NCI-H526 (cell line): ENCODE measurements at regions not wholly inside any gene's neighbourhood (a gene's known extent, or its start where the extent isn't known, plus 50 kb on each side); places are given as distances from the start of the nearest gene placed in this dataset.

Experiments
- DNase-seq, 2 experiments: peaks; one replicate each; lab custom pipeline; 2025; lab: John Stamatoyannopoulos, UW

GRCh38 chr20:6616421-6616820 lies 151.1 kb upstream of the BMP2 start:
- DNase-seq, result no peak

- DNase-seq, result no peak
These were observed 152.7 kb upstream of the BMP2 start for GRCh38 chr20:6614836-6615235.

DNA sequence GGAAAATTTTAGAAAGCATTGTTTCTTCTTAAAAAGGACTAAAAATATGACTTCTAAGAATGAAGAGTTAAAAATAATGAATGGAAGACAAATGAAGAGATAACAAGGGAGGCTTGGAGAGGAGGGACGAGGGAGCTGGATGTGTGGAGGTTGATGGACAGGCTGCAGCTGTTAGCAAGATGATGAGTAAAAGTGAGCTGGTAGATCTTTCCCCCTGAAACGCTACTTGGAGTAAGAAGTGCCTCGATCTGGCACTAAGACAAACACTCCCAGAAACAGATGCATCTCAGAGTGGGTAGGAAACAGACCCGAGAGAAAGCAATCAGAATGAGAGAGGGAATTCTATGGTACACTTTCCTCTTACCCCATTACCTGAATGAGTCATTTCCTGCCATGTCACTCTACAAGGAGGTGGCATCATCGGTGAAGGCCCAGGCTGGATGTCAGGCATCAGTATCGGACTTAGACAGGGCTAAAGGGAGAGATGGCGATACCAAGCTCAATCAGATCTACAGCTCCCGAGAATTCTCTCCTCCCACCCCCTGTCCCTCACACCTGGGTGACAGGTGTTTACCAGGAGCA lies 154.1 kb upstream of the BMP2 start:
- no peak for DNase-seq

GRCh38 chr20:6612606-6612923 lies 154.9 kb upstream of the BMP2 start:
- DNase-seq, result no peak

- DNase-seq, result no peak
These were observed 155.4 kb upstream of the BMP2 start for GRCh38 chr20:6611911-6612605.

- no peak for DNase-seq
These were observed 160.8 kb upstream of the BMP2 start for GRCh38 chr20:6606651-6607050.

GRCh38 chr20:6605055-6605935 lies 162.2 kb upstream of the BMP2 start:
- DNase-seq, result no peak

- DNase-seq, result no peak
These were observed 163.3 kb upstream of the BMP2 start for GRCh38 chr20:6604179-6604578.

- DNase-seq, result no peak
These were observed 167.4 kb upstream of the BMP2 start for GRCh38 chr20:6599876-6600735.

- no peak for DNase-seq
These were observed 171.8 kb upstream of the BMP2 start for GRCh38 chr20:6595704-6596103.

DNA sequence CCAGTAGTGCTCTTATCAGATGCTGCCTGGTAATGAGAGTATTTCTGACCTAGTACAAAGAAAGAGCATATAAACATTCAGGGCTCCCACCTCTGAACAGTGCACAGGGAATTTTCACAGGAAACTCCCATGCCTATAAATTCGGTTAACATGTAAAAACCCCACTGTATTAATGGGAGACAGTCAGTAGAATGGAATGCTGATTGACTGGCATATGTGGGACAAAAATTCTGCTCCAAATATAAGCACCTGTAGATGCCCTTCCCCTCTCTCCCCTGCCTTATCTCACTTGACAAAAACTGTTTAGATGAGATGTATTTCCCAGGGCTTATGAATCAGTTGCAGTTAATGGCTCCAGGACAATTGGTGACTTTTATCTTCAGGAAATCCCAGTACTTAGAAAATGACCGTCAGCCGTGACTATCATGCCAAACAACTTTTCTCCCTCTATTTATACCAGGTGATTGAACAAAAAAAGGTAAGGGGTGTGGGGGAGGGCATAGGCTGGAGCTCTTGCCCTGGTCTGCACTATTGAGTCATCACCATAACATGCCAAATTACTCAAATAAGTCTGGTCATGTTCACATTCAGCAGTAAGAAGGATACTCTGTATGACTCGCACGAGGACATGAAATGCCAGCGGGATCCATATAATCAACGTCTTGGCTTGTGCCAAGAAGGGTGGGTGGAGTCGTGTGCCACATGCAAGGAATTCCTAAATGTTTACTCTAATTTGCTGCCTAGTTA lies 176.4 kb upstream of the BMP2 start:
- DNase-seq, result no peak

DNA sequence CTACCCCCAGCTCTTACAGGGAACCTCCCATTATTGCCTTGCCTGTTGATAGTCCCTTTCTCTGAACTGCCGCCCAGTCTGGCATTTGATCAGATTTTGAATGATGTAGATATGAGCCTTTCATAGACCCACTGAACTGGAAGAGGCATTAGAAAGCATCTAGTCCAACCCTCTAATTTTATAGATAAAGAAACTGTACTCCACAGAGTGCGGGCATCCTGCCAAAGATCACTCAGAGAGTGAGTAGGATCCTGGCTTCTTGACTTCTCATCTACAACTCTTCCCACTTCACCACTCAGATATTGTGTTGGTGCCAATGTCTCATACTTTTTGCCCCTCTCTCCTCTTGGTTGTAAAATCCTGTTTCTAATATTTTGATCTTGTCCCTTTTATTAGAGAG lies 179.2 kb upstream of the BMP2 start:
- DNase-seq, result no peak

DNA sequence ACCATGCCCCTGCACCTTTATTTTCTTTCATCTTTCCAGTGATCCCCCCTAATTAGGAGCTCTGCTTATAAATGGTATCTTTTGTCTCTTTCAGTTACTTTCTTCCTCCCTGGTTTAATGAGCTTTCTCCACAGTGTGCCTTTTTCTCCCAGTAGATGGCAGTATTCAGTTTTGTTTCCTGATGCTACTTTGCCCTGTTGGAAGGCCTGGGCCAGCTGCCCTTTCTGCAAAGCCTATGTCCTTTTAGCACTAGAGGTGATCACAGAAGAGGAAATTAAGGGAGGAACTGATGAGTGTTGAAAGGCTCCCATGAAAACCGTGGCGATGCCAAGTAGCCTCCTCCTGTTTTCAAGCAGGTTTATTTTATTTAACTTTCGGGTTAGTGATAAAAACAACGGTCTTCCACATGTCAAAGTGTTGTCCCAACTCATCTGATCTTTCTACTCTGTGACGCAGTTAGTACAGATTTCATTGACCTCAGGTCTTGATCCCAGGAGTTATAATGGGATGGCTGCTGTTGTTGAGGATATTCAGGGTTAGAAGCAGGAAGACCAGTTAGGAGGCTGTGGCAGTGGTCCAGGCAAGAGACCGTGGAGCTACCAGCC lies 184.2 kb upstream of the BMP2 start:
- peak; percentile 40 to 83 for DNase-seq

GRCh38 chr20:6582449-6582848 lies 185.0 kb upstream of the BMP2 start:
- no peak for DNase-seq

GRCh38 chr20:6580486-6580885 lies 187.0 kb upstream of the BMP2 start:
- no peak for DNase-seq

GRCh38 chr20:6579824-6580223 lies 187.7 kb upstream of the BMP2 start:
- DNase-seq, result no peak

DNA sequence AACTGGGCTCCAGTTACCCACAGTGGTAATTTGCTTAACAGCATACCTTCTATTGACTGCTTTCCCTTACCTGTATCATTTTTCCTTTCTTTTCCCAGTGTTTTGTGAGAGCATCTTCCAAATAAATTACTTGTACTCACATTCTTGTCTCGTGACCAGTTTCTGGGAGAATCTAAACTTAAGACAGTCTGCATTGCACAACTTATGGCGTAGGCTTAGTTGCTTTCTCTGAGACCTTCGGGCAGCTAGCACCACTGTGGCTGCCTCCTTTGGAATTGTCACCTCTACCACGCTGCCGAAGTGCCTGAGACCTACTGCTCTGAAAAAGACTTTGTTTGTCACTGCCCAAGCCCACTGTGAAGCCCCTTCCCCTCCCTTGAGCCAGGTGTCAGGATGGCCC lies 188.1 kb upstream of the BMP2 start:
- DNase-seq, result no peak

DNA sequence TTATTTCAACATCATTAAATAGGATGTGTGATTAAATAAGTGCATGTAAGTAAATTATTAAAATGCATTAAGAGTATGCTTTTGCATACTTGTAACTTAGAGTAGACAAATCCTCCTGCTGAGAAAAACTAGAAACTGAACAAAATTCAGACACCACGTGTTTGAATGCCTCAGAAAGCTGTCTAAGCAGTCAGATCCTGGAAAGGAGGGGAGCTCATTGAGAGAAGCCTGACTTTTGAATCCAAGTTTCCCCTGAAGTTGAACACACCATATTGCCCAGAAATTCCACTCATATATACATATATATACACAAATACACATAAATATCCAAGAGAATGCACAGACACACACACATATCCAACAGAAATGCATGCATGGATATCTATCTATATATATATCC lies 190.0 kb upstream of the BMP2 start:
- DNase-seq, result no peak

- DNase-seq, result no peak
These were observed 190.8 kb upstream of the BMP2 start for GRCh38 chr20:6576726-6577125.

DNA sequence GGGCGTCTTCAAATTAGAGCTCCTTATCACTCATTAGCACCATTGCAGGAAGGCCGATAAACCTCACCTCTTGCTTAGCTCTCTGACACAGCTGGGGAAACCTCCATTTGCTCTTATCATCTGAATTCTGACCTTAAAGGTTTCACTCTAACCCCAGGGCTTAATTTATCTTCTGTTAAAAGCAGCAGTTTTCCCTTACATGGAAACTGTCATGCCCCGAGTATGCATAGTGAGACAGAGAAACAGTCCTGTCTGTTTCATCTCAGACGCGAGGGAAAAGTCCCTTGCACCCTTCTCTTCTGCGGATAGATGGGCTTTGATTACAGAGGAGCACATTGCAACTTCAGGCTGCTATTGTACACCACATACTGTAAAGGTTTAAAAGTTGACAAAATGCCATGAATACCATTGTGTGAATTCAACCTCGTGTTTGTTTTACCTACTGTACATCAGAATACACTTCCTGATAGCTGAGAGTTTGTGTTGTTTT lies 191.5 kb upstream of the BMP2 start:
- DNase-seq, result no peak

DNA sequence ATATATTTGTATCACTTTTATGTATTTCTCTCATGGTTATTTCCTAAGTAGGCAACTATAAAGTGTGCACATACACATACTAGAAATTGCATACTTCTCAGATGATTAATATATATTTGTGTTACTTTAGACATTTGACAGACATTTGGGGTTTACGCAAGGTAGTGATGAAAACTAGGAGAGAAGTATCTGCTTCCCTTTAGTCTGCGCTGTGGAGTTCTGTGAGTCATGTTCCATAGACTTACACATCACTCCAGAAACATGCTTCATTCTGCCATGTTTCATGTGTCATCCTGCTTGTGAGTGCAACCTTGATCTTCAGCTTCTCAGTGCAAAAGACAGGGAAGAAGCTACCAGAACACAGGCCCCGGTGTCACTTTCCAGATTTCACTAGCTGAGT lies 200.7 kb upstream of the BMP2 start:
- no peak for DNase-seq
